Heart right ventricle (tissue), 16 donors: ENCODE measurements at regions not wholly inside any gene's neighbourhood (a gene's known extent, or its start where the extent isn't known, plus 50 kb on each side); places are given as distances from the start of the nearest gene placed in this dataset.
"Not testable (repeated sequence)": the region's sequence is repeated elsewhere in the genome, so short reads cannot be mapped to it uniquely, and the experiment has no call there.

Experiments used
- ATAC-seq, 8 donors: fragments of 200-7000 bp; cut with Tn5 transposase; one replicate each; pipeline ENCODE4 v1.9.1; 2020; ENCODE audit warnings: mild to moderate bottlenecking in 8 of 8, moderate library complexity in 8 of 8, moderate number of reproducible peaks in 1 of 8
- DNase-seq, 2 donors: peaks; one replicate each; pipeline ENCODE4 v3.0.0-alpha.2; 2020
- H3K27ac ChIP-seq, 10 donors: fragments of 200-600 bp; sonication (generic) in 2 of 10; one replicate each; pipeline versions ENCODE4 v1.5.0 to v1.8.0; 2020 to 2022; ENCODE audit warnings: mild to moderate bottlenecking in 3 of 10
- H3K27me3 ChIP-seq, 7 donors: fragments of 200-600 bp; one replicate each; pipeline ENCODE4 v1.8.0; 2021 to 2022; ENCODE audit warnings: mild to moderate bottlenecking in 2 of 7
- H3K36me3 ChIP-seq, 9 donors: fragments of 200-600 bp; sonication (generic) in 1 of 9; one replicate each; pipeline versions ENCODE4 v1.5.0 to v1.8.0; 2020 to 2022; ENCODE audit warnings: mild to moderate bottlenecking in 2 of 9
- H3K4me1 ChIP-seq, 9 donors: fragments of 200-600 bp; sonication (generic) in 1 of 9; one replicate each; pipeline versions ENCODE4 v1.5.0 to v1.8.0; 2020 to 2022; ENCODE audit warnings: mild to moderate bottlenecking in 4 of 9
- H3K4me3 ChIP-seq, 10 donors: fragments of 200-600 bp; sonication (generic) in 2 of 10; one replicate each; pipeline versions ENCODE4 v1.5.0 to v1.8.0; 2020 to 2022; ENCODE audit warnings: mild to moderate bottlenecking in 7 of 10, moderate library complexity in 2 of 10
- H3K9me3 ChIP-seq, 11 donors: fragments of 200-600 bp in 10 of 11; sonication (generic) in 2 of 11; one replicate each; pipeline versions ENCODE4 v1.5.0 to v1.8.0; 2013 to 2022; ENCODE audit warnings: mild to moderate bottlenecking in 2 of 11, control low read depth in 1 of 11, moderate library complexity in 1 of 11
- WGBS, 2 donors: extraction: QIAGEN DNeasy Blood & Tissue Kit; methylation state at CpG; one replicate each; pipeline ENCODE4 v1.1.7; 2013; ENCODE audit warnings: inconsistent platforms in 1 of 2; 5-methylcytosine and 5-hydroxymethylcytosine counted together
- intact Hi-C, 10 donors: fragments of 100-400 bp; cut with DNase I; formaldehyde crosslinking; loops; one replicate each; pipeline versions ENCODE4 v1.11.1 to v1.14.2; 2022
- TF ChIP-seq, protein P1 (sequence below), 9 donors: fragments of 200-600 bp; sonication (generic) in 2 of 9; IDR thresholded peaks; one replicate each; pipeline versions ENCODE4 v1.5.0 to v1.8.0; 2021 to 2022; ENCODE audit warnings: antibody characterized with exemption in 9 of 9, mild to moderate bottlenecking in 5 of 9, moderate library complexity in 1 of 9
- donor health status: Arrhythmogenic right ventricular cardiomyopathy.
- donor health status: ischemic (EF 13 %, LVEDD 7.1; RV severe dilation, severe dysfunction).
- donor health status: healthy with polysubstance abuse.
- donor health status: DM: no; HTN: yes; CAD: no.
- donor health status: DM: no; HTN: no; CAD: no.
- donor health status: ischemic (EF 25% LVEDD 6.9; RV normal size, moderate dysfunction).
- donor health status: ischemic (EF 25% LVEDD 5.7; RV mildly dilated, moderate dysfunction).
- donor health status: healthy.
- donor health status: DM: yes; HTN: yes; CAD: no.
- donor health status: Ischemic cardiomyopathy.
- donor health status: ischemic (EF 35%, LVEDD 5.7; RV mildly dilated, moderate dysfunction).
- donor health status: nonischemic (EF 11% LVEDD 7.7; RV severe dilation, severe dysfunction).
- donor health status: DM: yes; HTN: yes; CAD: no.
- donor health status: PGD.
- donor health status: ischemic (EF 29% LVEDD 5.4; RV normal size, mild dysfunction).
- donor health status: nonischemic (EF 23%, LVEDD 6.1; RV moderate dilation, normal function).

DNA sequence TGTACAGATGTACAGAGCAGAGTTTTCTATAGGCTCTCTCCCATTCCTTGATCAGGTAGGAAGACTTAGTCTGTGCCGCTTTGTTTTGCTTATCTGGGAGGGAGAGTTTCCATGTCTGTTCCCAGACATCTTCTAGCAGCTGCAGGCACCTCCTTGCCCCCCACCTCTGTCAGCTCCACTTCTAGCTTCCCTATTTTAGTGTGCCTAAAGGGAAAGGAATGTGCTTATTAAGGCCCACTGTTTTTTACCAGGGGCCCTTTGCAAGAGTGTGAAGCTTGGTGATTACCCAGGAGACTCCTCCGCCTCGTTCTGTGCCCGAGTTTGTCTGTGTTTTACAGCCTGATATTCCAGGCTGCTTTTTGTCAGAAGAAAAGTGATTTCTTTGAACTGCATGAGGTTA is 1984.4 kb downstream of the OLFM4 start:
- H3K27me3 ChIP-seq, result no peaks in the 10 kb centered on the region

DNA sequence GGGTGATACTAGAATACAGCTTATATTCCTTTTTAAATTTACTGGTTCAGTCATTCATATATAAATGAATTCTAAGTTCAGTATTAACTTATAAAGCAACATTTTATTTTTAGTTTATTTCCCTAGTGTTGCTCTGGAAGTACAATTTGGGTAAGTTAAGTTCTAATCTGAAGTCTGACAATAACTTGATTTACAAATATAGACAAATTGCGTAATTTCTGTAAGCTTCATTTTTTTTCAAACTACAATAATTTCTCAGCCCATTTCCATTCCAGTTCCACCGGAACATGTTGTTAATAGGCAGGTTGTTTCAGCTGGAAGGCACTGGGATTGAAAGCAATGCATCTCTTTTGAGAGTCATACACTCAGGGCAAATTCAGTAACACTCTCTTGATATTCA is 2000.7 kb downstream of the OLFM4 start:
- WGBS, 2 donors, result 85 to 91% methylated on average over 2 of the region's 2 CpGs
- H3K36me3 ChIP-seq, result no peaks in the 10 kb centered on the region
- H3K4me1 ChIP-seq, result no peaks in the 10 kb centered on the region
- no peak for DNase-seq
- intact Hi-C loops, result no loop called here
- peaks cover 0 to 26% (median 0%) of the 10 kb centered on the region in 11 donors for H3K9me3 ChIP-seq
- H3K27me3 ChIP-seq, result no peaks in the 10 kb centered on the region
- no peak overlapping the region for H3K4me3 ChIP-seq
- ATAC-seq, result no peak
- H3K27ac ChIP-seq, result no peak overlapping the region
- TF ChIP-seq, protein P1, sequence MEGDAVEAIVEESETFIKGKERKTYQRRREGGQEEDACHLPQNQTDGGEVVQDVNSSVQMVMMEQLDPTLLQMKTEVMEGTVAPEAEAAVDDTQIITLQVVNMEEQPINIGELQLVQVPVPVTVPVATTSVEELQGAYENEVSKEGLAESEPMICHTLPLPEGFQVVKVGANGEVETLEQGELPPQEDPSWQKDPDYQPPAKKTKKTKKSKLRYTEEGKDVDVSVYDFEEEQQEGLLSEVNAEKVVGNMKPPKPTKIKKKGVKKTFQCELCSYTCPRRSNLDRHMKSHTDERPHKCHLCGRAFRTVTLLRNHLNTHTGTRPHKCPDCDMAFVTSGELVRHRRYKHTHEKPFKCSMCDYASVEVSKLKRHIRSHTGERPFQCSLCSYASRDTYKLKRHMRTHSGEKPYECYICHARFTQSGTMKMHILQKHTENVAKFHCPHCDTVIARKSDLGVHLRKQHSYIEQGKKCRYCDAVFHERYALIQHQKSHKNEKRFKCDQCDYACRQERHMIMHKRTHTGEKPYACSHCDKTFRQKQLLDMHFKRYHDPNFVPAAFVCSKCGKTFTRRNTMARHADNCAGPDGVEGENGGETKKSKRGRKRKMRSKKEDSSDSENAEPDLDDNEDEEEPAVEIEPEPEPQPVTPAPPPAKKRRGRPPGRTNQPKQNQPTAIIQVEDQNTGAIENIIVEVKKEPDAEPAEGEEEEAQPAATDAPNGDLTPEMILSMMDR (IDR thresholded peaks at IDR 0.05), result no peak

More for the DNA sequence above, 1984.4 kb downstream of the OLFM4 start:
- Histone ChIP-seq H3K4me3 (no peak overlapping the region), H3K4me1 (no peaks in the 10 kb centered on the region), H3K9me3 (peaks cover 0 to 5% (median 0%) of the 10 kb centered on the region in 11 donors), H3K27ac (no peak overlapping the region), H3K36me3 (no peaks in the 10 kb centered on the region)
- TF ChIP-seq, protein P1 (IDR thresholded peaks at IDR 0.05), result no peak
- DNase-seq (no peak), ATAC-seq (no peak)
- intact Hi-C loops, result no loop called here
- WGBS, 2 donors, result 32 to 34% methylated on average over 4 of the region's 4 CpGs

- 66 to 69% methylated on average over 1 of the region's 1 CpG for WGBS, 2 donors
These were observed 2009.6 kb downstream of the OLFM4 start for GRCh38 chr13:55038230-55038629.

GRCh38 chr13:55053891-55054550 is 2025.4 kb downstream of the OLFM4 start:
- H3K9me3 ChIP-seq, ATAC-seq: not testable (repeated sequence)

More at GRCh38 chr13:55038230-55038629, 2009.6 kb downstream of the OLFM4 start:
- Histone ChIP-seq H3K9me3 (peaks cover 0 to 9% (median 0%) of the 10 kb centered on the region in 11 donors), H3K27ac (no peak overlapping the region), H3K27me3 (no peaks in the 10 kb centered on the region), H3K4me3 (no peak overlapping the region), H3K4me1 (no peaks in the 10 kb centered on the region), H3K36me3 (no peaks in the 10 kb centered on the region)
- TF ChIP-seq, protein P1 (IDR thresholded peaks at IDR 0.05), result no peak
- no peak for ATAC-seq
- intact Hi-C loops, result no loop called here
- no peak for DNase-seq

DNA sequence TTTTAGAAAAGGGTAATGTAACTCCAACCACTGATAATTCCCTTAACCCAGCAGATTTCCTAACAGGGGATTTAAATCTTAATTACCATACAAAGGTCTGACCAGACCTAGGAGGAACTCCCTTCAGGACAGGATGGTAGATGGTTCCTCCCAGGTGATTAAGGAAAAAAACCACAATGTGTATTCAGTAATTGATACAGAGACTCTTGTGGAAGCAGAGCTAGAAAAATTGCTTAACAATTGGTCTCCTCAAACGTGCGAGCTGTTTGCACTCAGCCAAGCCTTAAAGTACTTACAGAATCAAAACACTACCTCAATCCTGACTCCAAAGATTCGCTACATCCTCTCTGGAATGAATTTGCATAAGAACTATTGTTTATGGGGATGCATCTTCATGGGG is 2027.1 kb downstream of the OLFM4 start:
- DNase-seq, H3K27me3 ChIP-seq, H3K27ac ChIP-seq, H3K36me3 ChIP-seq, ATAC-seq, H3K4me1 ChIP-seq, H3K9me3 ChIP-seq, H3K4me3 ChIP-seq, intact Hi-C loops: not testable (repeated sequence)
- WGBS, 2 donors, result 85 to 91% methylated on average over 3 of the region's 3 CpGs

More at GRCh38 chr13:55053891-55054550, 2025.4 kb downstream of the OLFM4 start:
- WGBS, 2 donors, result 90 to 92% methylated on average over 24 of the region's 24 CpGs
- DNase-seq, H3K36me3 ChIP-seq, H3K27ac ChIP-seq, H3K27me3 ChIP-seq, intact Hi-C loops, H3K4me1 ChIP-seq, H3K4me3 ChIP-seq: not testable (repeated sequence)
